NCI-H1105 treated with DMSO at 0.1 percent for 48 hours (cell line): ENCODE measurements at regions not wholly inside any gene's neighbourhood (a gene's known extent, or its start where the extent isn't known, plus 50 kb on each side); places are given as distances from the start of the nearest gene placed in this dataset.
"Not testable (repeated sequence)": the region's sequence is repeated elsewhere in the genome, so short reads cannot be mapped to it uniquely, and the experiment has no call there.

Experiments
- DNase-seq: peaks from one replicate; lab custom pipeline; 2025; lab: John Stamatoyannopoulos, UW

GRCh38 chr10:30170814-30171213 lies 111.4 kb upstream of the JCAD start:
- no peak for DNase-seq

GRCh38 chr10:30170146-30170545 lies 110.8 kb upstream of the JCAD start:
- DNase-seq = no peak

- DNase-seq = no peak
These were observed 110.0 kb upstream of the JCAD start for GRCh38 chr10:30169342-30169741.

GRCh38 chr10:30166929-30167328 lies 107.5 kb upstream of the JCAD start:
- DNase-seq = no peak

- DNase-seq = not testable (repeated sequence)
These were observed 104.0 kb upstream of the JCAD start for GRCh38 chr10:30163410-30163809.

GRCh38 chr10:30162796-30163195 lies 103.4 kb upstream of the JCAD start:
- not testable (repeated sequence) for DNase-seq

GRCh38 chr10:30160271-30160982 lies 101.0 kb upstream of the JCAD start:
- DNase-seq = no peak

- DNase-seq = not testable (repeated sequence)
These were observed 100.2 kb upstream of the JCAD start for GRCh38 chr10:30159614-30160013.

- no peak for DNase-seq
These were observed 99.1 kb upstream of the JCAD start for GRCh38 chr10:30158325-30158960.

GRCh38 chr10:30155401-30155800 lies 96.0 kb upstream of the JCAD start:
- no peak for DNase-seq

GRCh38 chr10:30154561-30154960 lies 95.2 kb upstream of the JCAD start:
- DNase-seq = no peak

- DNase-seq = no peak
These were observed 94.7 kb upstream of the JCAD start for GRCh38 chr10:30154126-30154525.

- DNase-seq = no peak
These were observed 92.4 kb upstream of the JCAD start for GRCh38 chr10:30151581-30152389.

- DNase-seq = no peak
These were observed 82.0 kb upstream of the JCAD start for GRCh38 chr10:30141423-30141822.

- DNase-seq = no peak
These were observed 75.0 kb upstream of the JCAD start for GRCh38 chr10:30134171-30134945.

- DNase-seq = no peak
These were observed 73.8 kb upstream of the JCAD start for GRCh38 chr10:30133198-30133597.

GRCh38 chr10:30131369-30131768 lies 72.0 kb upstream of the JCAD start:
- not testable (repeated sequence) for DNase-seq

- DNase-seq = not testable (repeated sequence)
These were observed 69.9 kb upstream of the JCAD start for GRCh38 chr10:30129326-30129725.

- DNase-seq = no peak
These were observed 67.7 kb upstream of the JCAD start for GRCh38 chr10:30127120-30127541.

- DNase-seq = no peak
These were observed 66.1 kb upstream of the JCAD start for GRCh38 chr10:30125496-30125895.

GRCh38 chr10:30124704-30125103 lies 65.3 kb upstream of the JCAD start:
- no peak for DNase-seq

- no peak for DNase-seq
These were observed 62.0 kb upstream of the JCAD start for GRCh38 chr10:30121401-30121800.
